GM19395 (cell line): ENCODE measurements at regions not wholly inside any gene's neighbourhood (a gene's known extent, or its start where the extent isn't known, plus 50 kb on each side); places are given as distances from the start of the nearest gene placed in this dataset.
"Not testable (repeated sequence)": the region's sequence is repeated elsewhere in the genome, so short reads cannot be mapped to it uniquely, and the experiment has no call there.

Experiments
- ATAC-seq: cut with Tn5 transposase; IDR thresholded peaks from one replicate; pipeline ENCODE4 v1.9.1; 2021; ENCODE audit warnings: mild to moderate bottlenecking, moderate library complexity; ENCODE audit not compliant: unreplicated experiment

DNA sequence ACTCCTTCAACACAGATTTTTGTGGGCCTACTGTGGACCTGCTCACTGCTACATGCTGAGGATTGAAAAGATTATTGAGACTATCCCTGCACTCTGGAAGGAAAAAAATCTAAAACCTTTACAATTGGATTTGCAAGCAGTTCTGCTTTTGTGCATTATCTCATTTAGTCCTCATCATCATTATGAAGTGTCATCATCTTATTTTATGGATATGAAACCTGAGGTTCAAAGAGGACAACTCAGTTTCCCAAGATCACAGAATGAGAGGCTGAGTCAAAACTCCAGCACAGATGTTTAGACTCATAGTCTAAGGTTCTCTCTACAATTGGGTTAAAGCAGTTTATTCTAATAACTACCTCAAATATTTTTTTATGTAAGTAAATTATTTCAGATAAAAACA, 160.2 kb upstream of the MARCKS start:
- no peak for ATAC-seq

DNA sequence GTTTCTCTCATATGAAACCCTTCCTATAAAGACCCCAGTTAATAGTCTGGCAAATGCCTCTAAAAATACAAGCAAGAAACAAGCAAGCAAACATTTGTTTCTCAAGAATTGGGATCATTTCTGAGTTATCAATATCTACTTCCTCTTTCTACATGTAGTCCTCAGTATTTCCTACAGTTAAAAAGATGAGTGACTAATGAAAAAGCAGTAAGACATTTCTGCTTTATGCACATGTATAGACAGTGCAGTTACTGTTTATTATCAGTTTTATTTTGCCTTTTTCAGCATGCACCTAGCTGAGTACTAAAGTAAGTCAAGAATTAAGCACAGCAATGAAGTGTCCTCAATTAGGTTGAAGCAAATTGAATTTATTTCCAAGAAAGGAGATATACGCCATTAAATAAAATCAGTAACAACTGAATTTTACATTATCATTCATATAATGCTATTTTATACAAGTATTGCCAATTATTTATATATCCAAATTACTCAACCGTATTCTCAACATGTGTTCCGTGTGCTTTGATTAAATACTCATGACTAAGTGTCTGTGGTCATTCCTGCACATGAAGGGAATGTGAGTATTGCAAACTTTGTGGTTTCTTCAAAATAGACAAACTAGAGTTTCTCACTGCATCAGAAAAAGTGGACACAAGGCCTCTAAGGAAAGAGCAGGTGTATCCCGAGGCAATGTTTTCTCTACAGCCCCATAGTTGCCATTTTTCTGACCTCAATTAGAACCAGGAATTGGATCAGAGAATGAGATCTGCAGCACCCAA, 159.3 kb upstream of the MARCKS start:
- ATAC-seq: peak; percentile 75

DNA sequence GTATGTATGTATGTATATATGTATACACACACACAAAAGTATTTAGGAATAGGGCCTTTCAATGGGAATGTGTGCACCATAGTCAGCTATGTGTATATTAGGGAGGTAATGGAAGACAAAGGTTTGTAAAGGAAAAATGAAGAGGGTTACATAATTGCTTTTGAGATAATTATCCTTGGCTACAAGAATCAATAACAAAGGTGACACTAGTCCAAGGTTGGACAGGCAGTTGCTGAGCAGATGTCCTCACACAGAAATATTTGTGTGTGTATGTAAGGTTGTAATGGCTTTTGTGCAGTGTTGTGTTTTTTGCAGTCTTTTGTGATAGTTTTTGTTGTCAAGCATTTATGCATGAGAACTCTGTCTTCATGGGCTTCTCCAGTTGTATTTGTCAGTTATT, 157.9 kb upstream of the MARCKS start:
- no peak for ATAC-seq

DNA sequence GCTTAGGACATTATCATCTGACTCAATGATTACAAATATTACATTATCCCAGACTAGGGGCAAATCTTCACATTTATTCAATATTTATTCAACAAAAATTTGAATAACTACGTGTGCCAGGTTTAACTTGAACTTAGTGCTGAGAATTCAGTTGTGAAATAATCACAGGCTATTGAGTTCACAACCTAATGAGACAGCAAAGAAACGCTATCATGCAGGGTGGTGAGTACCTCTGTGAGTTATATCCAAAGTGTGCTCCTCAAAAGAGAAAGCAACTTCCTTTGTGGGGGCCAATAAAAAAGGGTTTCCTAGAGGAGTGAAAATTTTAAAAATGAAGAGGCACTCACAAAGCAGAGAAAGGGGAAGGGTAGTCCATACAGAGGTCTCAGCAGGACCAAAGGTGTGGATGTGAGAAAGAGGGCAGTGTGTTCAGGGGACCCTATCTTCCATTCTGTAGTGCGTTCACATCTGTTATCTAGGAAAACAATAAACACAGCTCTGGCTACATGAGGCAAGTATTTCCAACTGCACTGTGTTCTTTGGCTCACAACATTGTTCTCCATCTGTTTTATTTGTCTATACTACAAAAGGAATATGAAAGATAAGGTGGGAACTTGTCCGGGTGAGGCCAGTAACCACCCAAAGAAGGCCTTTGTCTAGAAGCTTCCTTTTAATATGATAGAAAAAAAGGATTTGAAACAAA, 155.4 kb upstream of the MARCKS start:
- ATAC-seq: no peak

DNA sequence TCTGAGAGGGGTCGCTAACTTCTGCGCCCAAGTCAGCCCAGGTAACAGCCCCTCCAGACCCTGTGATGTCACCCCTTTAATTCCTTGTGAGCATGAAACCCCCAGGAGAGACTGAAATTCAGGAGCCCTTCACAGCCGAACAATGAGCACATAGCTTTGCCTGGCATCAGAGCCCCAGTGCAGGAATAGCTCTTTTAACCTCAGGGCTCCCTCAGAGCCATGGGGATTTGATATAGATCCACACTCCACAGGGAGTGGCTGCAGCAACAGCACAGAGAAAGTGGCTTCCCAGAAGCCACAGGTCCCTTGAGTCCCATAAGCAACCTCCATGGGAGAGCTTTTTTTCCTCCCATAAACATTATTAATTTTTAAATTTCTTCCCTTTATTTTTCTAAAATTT, 150.0 kb upstream of the MARCKS start:
- no peak for ATAC-seq

DNA sequence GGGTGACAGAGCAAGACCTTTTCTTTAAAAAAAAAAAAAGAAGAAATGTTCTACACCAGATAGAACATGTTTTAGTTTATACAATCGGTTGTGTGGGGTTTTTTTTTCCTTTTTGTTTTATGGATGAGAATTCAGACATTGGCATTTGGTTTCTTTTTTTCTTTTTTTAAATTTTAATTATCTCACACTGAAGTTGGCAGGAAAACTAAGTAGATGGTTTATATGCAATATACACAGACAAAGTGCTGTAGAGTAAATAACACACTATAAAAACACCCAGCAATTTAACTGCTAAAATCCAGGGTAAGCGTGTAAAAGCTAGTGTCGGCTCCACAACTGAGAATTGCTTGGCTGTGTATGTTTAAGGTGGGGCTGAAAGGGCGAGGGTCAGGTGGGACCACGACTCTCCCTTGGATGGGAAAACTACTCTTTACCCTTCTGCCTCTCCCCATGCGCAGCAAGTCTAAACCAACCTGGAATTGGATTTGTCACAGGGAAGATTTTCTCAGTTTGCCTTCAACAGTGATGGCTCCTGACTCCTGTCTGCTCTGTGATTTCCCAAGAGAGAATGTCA, 147.1 kb upstream of the MARCKS start:
- ATAC-seq: no peak

DNA sequence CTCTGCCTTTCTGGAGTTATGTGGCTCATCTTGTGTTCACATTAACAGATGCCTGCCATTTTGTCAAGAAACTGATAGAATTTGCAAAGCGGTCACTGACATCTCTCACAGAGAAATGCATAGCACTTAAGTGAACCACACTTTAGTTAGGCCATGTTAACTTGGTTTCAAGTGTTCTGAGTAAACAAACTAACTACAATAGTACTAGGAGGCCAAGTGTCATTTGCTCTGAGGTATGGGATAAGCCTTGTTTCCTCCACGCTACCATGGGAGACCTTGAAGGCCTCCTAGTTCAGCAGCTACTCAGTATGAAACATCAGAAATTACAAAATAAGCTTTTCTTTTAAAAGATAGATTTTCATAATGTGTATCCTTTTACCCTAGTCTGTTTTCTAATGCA, 143.5 kb upstream of the MARCKS start:
- no peak for ATAC-seq

DNA sequence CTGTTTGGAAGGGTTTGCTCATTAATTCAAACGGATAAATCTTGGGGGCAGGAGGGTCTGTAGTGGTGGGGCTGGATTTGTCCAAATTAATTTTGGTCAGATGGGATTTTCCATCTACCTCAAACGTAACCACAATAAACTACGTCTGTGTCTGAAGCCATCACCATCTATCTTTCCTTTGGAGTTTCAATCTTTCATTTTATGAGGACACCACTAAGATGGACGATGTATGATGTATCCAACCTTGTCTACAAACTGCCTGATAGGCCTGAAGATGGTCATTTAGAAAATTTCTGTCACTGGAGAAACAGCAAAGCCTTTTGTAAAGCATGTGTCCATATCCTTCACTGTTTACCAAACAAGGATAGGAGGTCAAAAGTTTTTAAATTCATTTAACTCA, 138.6 kb upstream of the MARCKS start:
- no peak for ATAC-seq

DNA sequence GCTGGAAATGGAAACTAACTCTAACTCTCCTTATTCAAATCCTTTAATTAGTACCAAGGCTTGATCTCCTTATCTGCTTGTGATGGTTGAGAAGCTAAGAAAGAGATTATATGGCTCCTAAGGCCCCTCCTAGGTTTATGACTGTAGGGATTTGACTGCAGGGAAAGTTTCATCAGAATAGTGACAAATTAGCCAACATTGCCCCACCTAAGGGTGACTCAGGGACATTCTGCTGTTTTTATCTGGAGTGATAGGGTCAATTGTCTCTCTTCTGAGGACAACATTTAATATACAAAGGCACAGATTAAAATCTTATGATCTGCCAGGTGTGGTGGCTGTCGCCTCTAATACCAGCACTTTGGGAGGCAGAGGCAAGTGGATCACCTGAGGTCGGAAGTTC, 138.1 kb upstream of the MARCKS start:
- no peak for ATAC-seq

DNA sequence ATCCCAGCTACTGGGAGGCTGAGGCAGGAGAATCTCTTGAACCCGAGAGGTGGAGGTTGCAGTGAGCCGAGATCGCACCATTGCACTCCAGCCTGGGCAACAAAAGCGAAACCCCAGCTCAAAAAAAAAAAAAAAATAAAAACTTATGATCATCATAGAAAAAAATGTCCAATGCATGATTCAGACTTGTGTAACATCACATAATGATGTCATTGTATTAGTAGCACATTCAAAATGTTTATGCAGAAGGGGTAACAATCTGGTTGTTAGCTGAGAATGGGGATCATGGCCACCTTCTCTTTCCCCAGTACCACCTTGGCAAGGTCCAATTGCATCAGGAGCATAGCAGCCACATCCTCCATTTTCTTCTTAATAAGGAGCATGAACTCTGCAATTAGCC, 137.6 kb upstream of the MARCKS start:
- ATAC-seq: no peak

DNA sequence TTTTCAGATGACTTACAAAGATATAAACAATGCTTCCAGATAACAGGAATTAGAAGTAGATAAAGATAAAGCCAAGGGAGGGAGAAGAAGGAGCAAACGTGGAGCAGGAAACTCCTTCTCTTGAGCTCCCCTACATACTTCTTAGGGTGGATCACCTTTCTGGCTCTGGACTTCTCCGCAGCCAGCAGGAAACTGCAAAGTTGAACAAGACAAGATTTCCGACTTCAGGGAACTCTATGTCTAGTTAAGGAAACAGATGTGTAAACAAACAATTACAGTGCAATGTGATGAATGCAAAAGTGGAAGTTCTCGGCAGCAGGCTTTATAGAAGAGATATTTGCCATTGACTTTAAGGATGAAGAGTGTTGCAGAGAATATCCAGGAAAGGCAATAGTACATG, 134.0 kb upstream of the MARCKS start:
- ATAC-seq: no peak

DNA sequence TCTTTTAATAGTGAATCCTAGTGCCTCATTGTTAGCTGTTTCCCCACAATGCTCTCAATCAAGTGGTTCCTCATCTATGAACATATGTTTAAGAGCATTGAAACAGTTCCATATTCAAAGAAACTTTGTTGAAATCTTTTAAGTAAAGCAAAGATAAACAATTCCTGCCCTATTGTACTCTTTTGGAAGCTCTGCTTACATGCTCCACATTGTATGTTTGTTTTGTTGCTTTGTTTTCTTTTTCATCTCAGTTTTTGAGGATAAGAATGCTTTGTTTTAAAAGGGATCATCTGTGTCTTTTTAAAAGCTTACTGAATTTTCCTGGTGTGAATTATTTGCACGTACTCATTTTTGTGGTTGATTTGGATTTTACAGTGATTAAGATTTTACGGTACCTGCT, 132.2 kb upstream of the MARCKS start:
- not testable (repeated sequence) for ATAC-seq

DNA sequence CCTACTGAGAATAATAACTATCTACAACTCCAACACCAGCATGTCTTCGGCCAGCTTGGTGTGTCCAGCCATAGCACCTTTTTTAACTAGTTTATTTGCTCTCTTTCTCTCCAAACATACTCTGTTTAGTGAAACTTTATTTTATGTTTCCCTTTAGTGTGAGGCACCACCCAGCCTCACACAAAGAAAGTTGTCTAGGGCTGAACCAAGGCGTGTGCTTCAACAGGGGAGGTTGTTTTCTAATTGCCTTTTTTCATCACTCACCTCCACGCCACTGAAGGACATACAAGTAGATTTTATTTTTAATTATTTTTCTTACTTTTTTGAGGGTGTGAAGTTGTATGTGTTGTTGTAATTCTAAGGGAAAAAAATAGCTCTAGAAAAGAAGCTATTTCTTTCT, 125.6 kb upstream of the MARCKS start:
- ATAC-seq: no peak

DNA sequence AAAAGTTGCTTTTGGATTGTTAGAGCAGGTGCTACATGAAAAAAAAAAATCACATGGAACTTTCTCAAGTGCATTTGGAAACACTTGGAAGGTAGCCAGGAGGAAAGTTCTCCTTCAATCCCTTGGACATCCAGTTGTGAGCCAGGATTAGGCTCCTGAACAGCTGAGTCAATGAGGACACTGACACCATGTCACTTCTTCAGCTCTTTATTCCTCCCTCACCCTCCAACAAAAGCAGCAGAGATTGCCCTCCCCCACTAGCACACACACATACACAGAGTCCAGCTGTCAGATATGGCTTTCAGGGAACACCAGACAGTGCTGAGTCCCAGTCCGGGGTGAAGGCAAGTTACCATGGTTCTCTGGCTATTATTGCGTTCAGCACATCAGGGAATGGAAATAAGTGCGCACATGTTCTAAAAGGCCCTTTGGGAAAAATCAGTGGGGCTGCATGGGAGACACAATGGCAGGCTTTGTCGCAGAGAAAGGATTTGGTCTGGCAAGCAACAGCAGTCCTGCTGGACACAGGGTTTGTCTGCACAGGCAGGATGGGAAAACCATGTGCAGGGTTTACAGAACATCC, 124.7 kb upstream of the MARCKS start:
- no peak for ATAC-seq

DNA sequence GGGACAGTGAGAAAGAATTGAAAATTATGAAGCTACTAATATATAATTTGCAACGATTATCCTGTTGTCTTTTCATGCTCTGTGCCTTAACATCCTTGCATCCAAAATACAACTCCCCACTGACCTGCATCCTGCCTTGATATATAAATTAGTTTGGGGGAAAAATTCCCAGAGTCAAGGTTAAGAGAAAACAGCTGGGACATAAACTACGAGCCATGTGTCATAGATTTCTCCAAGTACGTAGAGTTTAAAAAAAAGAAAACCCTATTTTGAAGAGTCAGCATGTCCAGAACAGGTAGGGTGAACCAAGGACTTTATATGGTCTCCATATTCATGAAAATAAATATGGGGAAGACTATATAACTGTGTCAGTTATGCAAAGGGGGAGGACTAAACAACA, 123.8 kb upstream of the MARCKS start:
- no peak for ATAC-seq

DNA sequence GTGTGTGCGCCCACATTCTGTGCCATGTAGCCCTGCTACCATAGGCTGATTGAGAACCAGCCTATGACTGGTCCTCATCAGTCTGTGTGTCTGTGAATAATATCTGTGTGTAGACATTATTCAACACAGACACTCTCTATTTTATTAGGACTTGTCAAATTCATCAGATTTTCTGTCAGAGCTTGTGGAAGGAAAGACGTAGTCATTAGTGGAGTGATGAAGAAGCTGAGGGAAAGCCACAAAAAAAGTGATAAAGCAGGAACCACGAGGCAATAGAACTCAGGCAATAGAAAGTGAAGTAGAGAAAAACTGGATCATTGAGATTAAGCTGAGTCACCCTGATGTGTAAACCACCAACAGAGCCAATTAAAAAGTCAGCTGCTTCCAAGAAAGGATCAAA, 122.2 kb upstream of the MARCKS start:
- no peak for ATAC-seq

DNA sequence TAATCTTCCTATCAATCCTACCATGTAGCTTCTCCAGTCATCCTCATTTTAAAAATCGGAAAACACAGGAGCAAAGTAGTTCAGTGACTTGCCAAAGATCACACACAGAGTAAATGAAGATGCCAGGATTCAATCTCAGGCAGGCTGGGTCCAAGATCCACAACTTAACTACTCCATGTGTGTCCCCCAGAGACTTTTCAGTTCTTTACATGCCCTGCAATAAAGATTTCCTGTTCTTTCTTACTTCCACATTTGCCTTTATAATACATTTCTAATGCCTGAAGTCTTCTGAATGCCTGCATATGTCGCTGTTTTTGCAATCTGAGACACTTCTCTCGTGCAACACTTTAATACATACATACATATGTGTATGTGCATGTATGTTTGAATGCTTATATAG, 121.7 kb upstream of the MARCKS start:
- no peak for ATAC-seq

DNA sequence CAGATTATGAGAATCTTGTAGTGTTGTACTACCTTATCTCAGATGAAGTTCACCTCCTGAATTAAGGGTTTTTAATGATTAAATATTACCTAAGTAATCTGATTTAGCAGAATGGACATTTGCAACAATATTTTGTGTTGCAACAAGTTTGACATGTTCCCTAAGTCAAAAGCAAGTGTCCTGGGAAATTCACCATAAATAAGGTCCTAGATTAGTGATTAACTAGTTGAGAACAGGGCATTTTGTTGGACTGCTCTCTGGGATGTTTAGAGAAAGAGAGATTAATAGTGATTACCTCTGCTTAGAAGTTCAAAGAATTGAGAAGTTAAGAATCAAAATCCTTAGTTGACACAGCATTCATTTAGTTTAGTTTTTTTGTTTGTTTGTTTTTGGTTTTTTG, 120.2 kb upstream of the MARCKS start:
- no peak for ATAC-seq

DNA sequence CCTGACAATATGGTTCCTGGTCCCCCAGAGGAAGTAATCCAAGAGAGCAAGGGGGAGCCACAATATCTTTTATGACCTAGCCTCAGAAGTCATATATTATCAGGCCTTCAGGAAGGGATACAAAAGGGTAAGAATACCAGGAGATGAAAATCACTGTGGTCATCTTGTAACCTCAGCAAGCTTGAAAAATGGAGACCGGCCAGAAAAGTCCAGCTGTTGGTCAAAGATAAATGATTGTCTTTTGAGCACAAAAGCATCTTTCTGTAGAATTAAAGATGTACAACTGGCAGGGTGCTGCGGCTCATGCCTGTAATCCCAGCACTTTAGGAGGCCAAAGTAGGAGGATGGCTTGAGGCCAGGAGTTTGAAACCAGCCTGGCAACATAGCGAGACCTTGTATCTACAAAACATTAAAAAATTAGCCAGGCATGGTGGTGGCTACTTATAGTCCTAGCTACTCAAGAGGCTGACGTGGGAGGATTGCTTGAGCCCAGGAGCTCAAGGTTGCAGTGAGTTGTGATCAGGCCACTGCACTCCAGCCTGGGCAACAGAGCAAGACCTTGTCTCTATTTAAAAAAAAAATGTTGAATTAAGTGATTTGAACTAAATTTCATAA, 118.0 kb upstream of the MARCKS start:
- no peak for ATAC-seq

DNA sequence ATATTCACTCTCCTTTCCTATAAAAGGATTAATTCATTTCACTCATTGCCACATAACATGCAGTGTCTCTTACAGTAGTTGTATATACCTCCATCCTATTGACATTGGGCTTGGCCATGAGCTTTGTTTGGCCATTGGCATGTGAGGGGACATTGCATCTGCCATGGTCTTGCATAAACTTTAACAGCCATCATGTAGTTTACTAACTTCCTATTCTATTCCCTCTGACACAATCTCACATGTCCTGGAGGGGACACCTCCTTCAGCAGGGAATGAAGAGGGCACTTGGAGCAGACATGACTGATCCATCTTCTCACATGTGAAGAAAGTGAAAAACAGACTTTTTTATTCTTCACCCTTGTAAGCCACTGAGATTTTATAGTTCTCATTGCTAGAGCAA, 115.5 kb upstream of the MARCKS start:
- no peak for ATAC-seq

DNA sequence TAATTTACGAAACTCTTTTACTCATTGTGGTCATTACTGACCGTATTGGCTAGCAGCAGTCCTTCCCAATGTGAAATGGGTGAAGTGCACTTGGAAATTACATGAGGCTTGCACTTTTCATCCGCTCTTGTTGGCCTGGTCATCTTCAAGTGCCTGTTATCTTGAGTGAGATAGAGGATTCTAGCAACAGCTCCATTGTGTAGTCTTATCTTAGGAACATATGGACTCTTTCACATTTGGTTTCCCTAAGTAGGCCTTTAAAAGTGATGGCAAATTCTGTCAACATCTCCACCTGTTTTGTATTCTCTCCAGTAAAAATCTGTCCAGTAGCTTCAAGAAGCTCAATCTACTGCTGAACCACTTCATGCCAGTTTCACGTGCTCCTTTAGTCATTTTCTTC, 114.8 kb upstream of the MARCKS start:
- ATAC-seq: no peak

DNA sequence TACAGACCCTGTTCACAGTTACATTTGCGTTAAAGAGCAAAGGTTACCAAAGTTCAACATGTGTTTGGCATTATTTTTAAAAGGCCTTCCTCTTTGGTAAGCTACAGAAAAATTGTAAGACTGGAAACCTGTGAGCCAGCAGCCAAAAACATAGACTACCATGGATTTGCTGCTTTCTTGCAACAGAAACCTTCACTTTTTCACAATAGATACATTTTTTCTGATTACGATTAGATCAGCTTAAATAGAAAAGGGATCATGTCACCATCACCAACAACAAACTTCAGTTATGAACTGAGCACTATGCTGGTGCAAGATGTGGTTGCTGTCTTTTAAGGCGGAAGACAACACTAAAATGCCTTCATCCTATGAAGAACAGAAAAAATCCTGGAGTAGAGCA, 112.3 kb upstream of the MARCKS start:
- no peak for ATAC-seq
